HCT116 (cell line): ENCODE measurements at regions not wholly inside any gene's neighbourhood (a gene's known extent, or its start where the extent isn't known, plus 50 kb on each side); places are given as distances from the start of the nearest gene placed in this dataset.

Source experiments
- ATAC-seq: fragments of 200-7000 bp; cut with Tn5 transposase; 2 replicates; pipeline ENCODE4 v1.9.1; 2020; ENCODE audit warnings: mild to moderate bottlenecking, moderate library complexity
- BruUV-seq: library from RNA; stranded (reverse); fragments of 400-500 nt; replicated peaks from 2 replicates; lab custom pipeline; 2021; lab: Mats Ljungman, UMichigan
- CTCF ChIA-PET: fragments of 300-600 bp; sonication (Branson Sonifier 250); formaldehyde crosslinking; loops from one replicate; lab custom pipeline; 2021; ENCODE audit warnings: antibody characterized with exemption; lab: Charles Lee
- POLR2A ChIA-PET: fragments of 300-600, 350-600 bp; sonication (Branson Sonifier 250); formaldehyde crosslinking; loops from one replicate; lab custom pipeline; 2021; ENCODE audit warnings: antibody characterized with exemption; lab: Charles Lee
- RAD21 ChIA-PET, 2 experiments: fragments of 300-600 bp; sonication (Branson Sonifier 250); formaldehyde crosslinking; loops; one replicate each; lab custom pipeline; 2023; ENCODE audit warnings: low total read pairs in 2 of 2; ENCODE audit not compliant: uncharacterized antibody in 2 of 2, unreplicated experiment in 2 of 2, low non-redundant PET in 1 of 2; lab: Charles Lee
- DNase-seq: peaks from one replicate; pipeline ENCODE4 v3.0.0-alpha.2; 2010; ENCODE audit warnings: low read depth, low spot score
- H2AFZ ChIP-seq: fragments of 200-600 bp; shearing (Covaris generic), sonication (generic); 2 replicates; pipeline ENCODE4 v1.6.1; 2017; ENCODE audit warnings: low read depth, mixed run types, mixed read lengths, antibody characterized with exemption, low read length; ENCODE audit not compliant: poor library complexity, severe bottlenecking
- H3K27ac ChIP-seq: 2 replicates; pipeline ENCODE4 v1.5.1; 2012; ENCODE audit warnings: low read depth, low read length
- H3K27me3 ChIP-seq: fragments of 200-600 bp; sonication (generic); 2 replicates; pipeline ENCODE4 v1.6.1; 2016; ENCODE audit warnings: mixed run types, low read length, mixed read lengths; ENCODE audit not compliant: insufficient read depth
- H3K36me3 ChIP-seq, 2 experiments: fragments of 200-500 bp in 1 of 2; fragments of 200-600 bp in 1 of 2; sonication (Bioruptor generic) in 1 of 2; sonication (generic) in 1 of 2; 2 replicates each; pipeline versions ENCODE4 v1.5.1 to v1.6.1; 2014 to 2016; ENCODE audit warnings: low read length in 2 of 2, inconsistent platforms in 1 of 2, mixed read lengths in 1 of 2, mixed run types in 1 of 2; ENCODE audit not compliant: insufficient read depth in 2 of 2, control insufficient read depth in 1 of 2
- H3K4me1 ChIP-seq, 2 experiments: fragments of 200-600 bp in 1 of 2; sonication (generic) in 1 of 2; 2 replicates each; pipeline versions ENCODE4 v1.5.1 to v1.6.1; 2012 to 2017; ENCODE audit warnings: low read length in 2 of 2, inconsistent platforms in 1 of 2, mild to moderate bottlenecking in 1 of 2, mixed read lengths in 1 of 2, mixed run types in 1 of 2, moderate library complexity in 1 of 2; ENCODE audit not compliant: insufficient read depth in 2 of 2, control insufficient read depth in 1 of 2
- H3K4me2 ChIP-seq: fragments of 200-600 bp; sonication (generic); 2 replicates; pipeline ENCODE4 v1.6.1; 2017; ENCODE audit warnings: mixed run types, low read length, mixed read lengths
- H3K4me3 ChIP-seq, 2 experiments: fragments of 200-600 bp in 1 of 2; sonication (generic) in 1 of 2; replicated peaks in 1 of 2; 2 replicates each; pipeline ENCODE4 v1.5.1; 2011 to 2016; ENCODE audit warnings: low read length in 2 of 2, control low read depth in 1 of 2, low read depth in 1 of 2, mild to moderate bottlenecking in 1 of 2, mixed read lengths in 1 of 2, mixed run types in 1 of 2
- H3K79me2 ChIP-seq: fragments of 200-600 bp; sonication (generic); 2 replicates; pipeline ENCODE4 v1.6.1; 2017; ENCODE audit warnings: mild to moderate bottlenecking, mixed run types, low read length, moderate library complexity, mixed read lengths; ENCODE audit not compliant: insufficient read depth
- H3K9ac ChIP-seq: fragments of 200-600 bp; sonication (generic); 2 replicates; pipeline ENCODE4 v1.6.1; 2016; ENCODE audit warnings: low read length, mixed read lengths
- H3K9me2 ChIP-seq: fragments of 200-600 bp; sonication (generic), shearing (Covaris generic); 2 replicates; pipeline ENCODE4 v1.6.1; 2017; ENCODE audit warnings: mixed run types, mild to moderate bottlenecking, moderate library complexity; ENCODE audit not compliant: insufficient read depth
- H3K9me3 ChIP-seq, 2 experiments: fragments of 200-500 bp in 1 of 2; fragments of 200-600 bp in 1 of 2; sonication (Bioruptor generic) in 1 of 2; sonication (generic) in 1 of 2; 2 replicates each; pipeline ENCODE4 v1.6.1; 2014 to 2017; ENCODE audit warnings: low read length in 2 of 2, mixed read lengths in 2 of 2, inconsistent platforms in 1 of 2, low read depth in 1 of 2, mild to moderate bottlenecking in 1 of 2, mixed run types in 1 of 2, moderate library complexity in 1 of 2; ENCODE audit not compliant: control insufficient read depth in 1 of 2, insufficient read depth in 1 of 2
- H4K20me1 ChIP-seq: fragments of 200-600 bp; sonication (generic), shearing (Covaris generic); 2 replicates; pipeline ENCODE4 v1.6.1; 2017; ENCODE audit warnings: mixed run types, mild to moderate bottlenecking, moderate library complexity; ENCODE audit not compliant: insufficient read depth
- CEBPB ChIP-seq: IDR thresholded peaks from 2 replicates; pipeline ENCODE4 v1.6.1; 2012; ENCODE audit warnings: low read depth
- EGR1 ChIP-seq: IDR thresholded peaks from 2 replicates; pipeline ENCODE4 v1.6.1; 2012; ENCODE audit warnings: low read depth
- FOSL1 ChIP-seq: IDR thresholded peaks from 2 replicates; pipeline ENCODE4 v1.6.1; 2012; ENCODE audit warnings: low read depth
- RAD21 ChIP-seq: IDR thresholded peaks from 2 replicates; pipeline ENCODE4 v1.6.1; 2012; ENCODE audit warnings: low read depth, mild to moderate bottlenecking
- REST ChIP-seq: IDR thresholded peaks from 2 replicates; pipeline ENCODE4 v1.6.1; 2012; ENCODE audit warnings: low read depth
- intact Hi-C: fragments of 100-400 bp; cut with micrococcal nuclease; formaldehyde crosslinking; loops from 2 replicates; pipeline ENCODE4 v1.10.0; 2022
- TF ChIP-seq, protein P1 (sequence below): IDR thresholded peaks from 2 replicates; pipeline ENCODE4 v1.6.1; 2012
- TF ChIP-seq, protein P2 (sequence below): IDR thresholded peaks from 2 replicates; pipeline ENCODE4 v1.6.1; 2011; ENCODE audit warnings: mild to moderate bottlenecking, low read length, moderate library complexity; ENCODE audit not compliant: insufficient replicate concordance; ENCODE audit errors: extremely low read depth

- Histone ChIP-seq H3K9ac (no peak overlapping the region), H2AFZ (no peak overlapping the region), H3K4me2 (no peak overlapping the region), H3K9me2 (no peaks in the 10 kb centered on the region), H3K79me2 (no peaks in the 10 kb centered on the region), H3K9me3 (no peaks in the 10 kb centered on the region), H3K27me3 (no peaks in the 10 kb centered on the region), H3K4me1 (no peaks in the 10 kb centered on the region), H3K4me3 (no peak overlapping the region), H4K20me1 (no peaks in the 10 kb centered on the region), H3K27ac (no peak overlapping the region), H3K36me3 (no peaks in the 10 kb centered on the region)
- DNase-seq (no peak), ATAC-seq (no peak)
- intact Hi-C loops: no loop called here
- TF ChIP-seq REST: no peak
- no peak for TF ChIP-seq FOSL1
- ChIA-PET POLR2A (no interaction called here), CTCF (no interaction called here), RAD21 (no interaction called here)
- no TSS peak for BruUV-seq
Observed at GRCh38 chrX:134174273-134174660, 62.7 kb upstream of the CCDC160 start.

- Histone ChIP-seq H3K4me1 (no peaks in the 10 kb centered on the region), H3K4me3 (no peak overlapping the region), H2AFZ (no peak overlapping the region), H3K36me3 (no peaks in the 10 kb centered on the region), H3K79me2 (no peaks in the 10 kb centered on the region), H3K9ac (no peak overlapping the region), H3K9me2 (no peaks in the 10 kb centered on the region), H4K20me1 (no peaks in the 10 kb centered on the region), H3K27me3 (no peaks in the 10 kb centered on the region), H3K9me3 (no peaks in the 10 kb centered on the region), H3K4me2 (no peak overlapping the region), H3K27ac (no peak overlapping the region)
- intact Hi-C loops: no loop called here
- RAD21 ChIA-PET: no interaction called here
- TF ChIP-seq, protein P1, sequence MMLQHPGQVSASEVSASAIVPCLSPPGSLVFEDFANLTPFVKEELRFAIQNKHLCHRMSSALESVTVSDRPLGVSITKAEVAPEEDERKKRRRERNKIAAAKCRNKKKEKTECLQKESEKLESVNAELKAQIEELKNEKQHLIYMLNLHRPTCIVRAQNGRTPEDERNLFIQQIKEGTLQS: no peak
- TF ChIP-seq REST (no peak), EGR1 (no peak), CEBPB (no peak), RAD21 (no peak)
- TF ChIP-seq, protein P2, sequence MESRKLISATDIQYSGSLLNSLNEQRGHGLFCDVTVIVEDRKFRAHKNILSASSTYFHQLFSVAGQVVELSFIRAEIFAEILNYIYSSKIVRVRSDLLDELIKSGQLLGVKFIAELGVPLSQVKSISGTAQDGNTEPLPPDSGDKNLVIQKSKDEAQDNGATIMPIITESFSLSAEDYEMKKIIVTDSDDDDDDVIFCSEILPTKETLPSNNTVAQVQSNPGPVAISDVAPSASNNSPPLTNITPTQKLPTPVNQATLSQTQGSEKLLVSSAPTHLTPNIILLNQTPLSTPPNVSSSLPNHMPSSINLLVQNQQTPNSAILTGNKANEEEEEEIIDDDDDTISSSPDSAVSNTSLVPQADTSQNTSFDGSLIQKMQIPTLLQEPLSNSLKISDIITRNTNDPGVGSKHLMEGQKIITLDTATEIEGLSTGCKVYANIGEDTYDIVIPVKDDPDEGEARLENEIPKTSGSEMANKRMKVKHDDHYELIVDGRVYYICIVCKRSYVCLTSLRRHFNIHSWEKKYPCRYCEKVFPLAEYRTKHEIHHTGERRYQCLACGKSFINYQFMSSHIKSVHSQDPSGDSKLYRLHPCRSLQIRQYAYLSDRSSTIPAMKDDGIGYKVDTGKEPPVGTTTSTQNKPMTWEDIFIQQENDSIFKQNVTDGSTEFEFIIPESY: no peak
- CTCF ChIA-PET: no interaction called here
- POLR2A ChIA-PET: no interaction called here
- no peak for ATAC-seq
- no peak for DNase-seq
- BruUV-seq: no TSS peak
Observed at GRCh38 chrX:134174859-134175258, 62.1 kb upstream of the CCDC160 start.
